GM18907 (cell line): ENCODE measurements at regions not wholly inside any gene's neighbourhood (a gene's known extent, or its start where the extent isn't known, plus 50 kb on each side); places are given as distances from the start of the nearest gene placed in this dataset.

Experiments used
- ATAC-seq: cut with Tn5 transposase; IDR thresholded peaks from one replicate; pipeline ENCODE4 v1.9.1; 2021; ENCODE audit warnings: mild to moderate bottlenecking, moderate library complexity; ENCODE audit not compliant: unreplicated experiment

GRCh38 chr11:45556851-45557707 lies 108.3 kb downstream of the CHST1 start:
- ATAC-seq: no peak

- ATAC-seq: no peak
Measured at GRCh38 chr11:45554230-45554967, 111.0 kb downstream of the CHST1 start.

- ATAC-seq: no peak
Measured at GRCh38 chr11:45553383-45553936, 112.0 kb downstream of the CHST1 start.

GRCh38 chr11:45551191-45551713 lies 114.2 kb downstream of the CHST1 start:
- no peak for ATAC-seq

- no peak for ATAC-seq
Measured at GRCh38 chr11:45549257-45549656, 116.2 kb downstream of the CHST1 start.

GRCh38 chr11:45546366-45546765 lies 119.1 kb downstream of the CHST1 start:
- no peak for ATAC-seq

- ATAC-seq: no peak
Measured at GRCh38 chr11:45544826-45545225, 120.6 kb downstream of the CHST1 start.

GRCh38 chr11:45543808-45544422 lies 121.5 kb downstream of the CHST1 start:
- ATAC-seq: no peak

- no peak for ATAC-seq
Measured at GRCh38 chr11:45543081-45543480, 122.3 kb downstream of the CHST1 start.

- ATAC-seq: no peak
Measured at GRCh38 chr11:45541693-45542434, 123.6 kb downstream of the CHST1 start.

- no peak for ATAC-seq
Measured at GRCh38 chr11:45538939-45539338, 126.5 kb downstream of the CHST1 start.

- ATAC-seq: no peak
Measured at GRCh38 chr11:45538363-45538762, 127.1 kb downstream of the CHST1 start.

- no peak for ATAC-seq
Measured at GRCh38 chr11:45537614-45538013, 127.8 kb downstream of the CHST1 start.

- no peak for ATAC-seq
Measured at GRCh38 chr11:45535033-45535432, 130.4 kb downstream of the CHST1 start.

- no peak for ATAC-seq
Measured at GRCh38 chr11:45534132-45534531, 131.3 kb downstream of the CHST1 start.

- ATAC-seq: no peak
Measured at GRCh38 chr11:45532546-45532945, 132.9 kb downstream of the CHST1 start.

- ATAC-seq: no peak
Measured at GRCh38 chr11:45530776-45531175, 134.6 kb downstream of the CHST1 start.

- no peak for ATAC-seq
Measured at GRCh38 chr11:45530111-45530510, 135.3 kb downstream of the CHST1 start.

- no peak for ATAC-seq
Measured at GRCh38 chr11:45528435-45528834, 137.0 kb downstream of the CHST1 start.

- ATAC-seq: peak; percentile 42
Measured at GRCh38 chr11:45527898-45528297, 137.5 kb downstream of the CHST1 start.
